GM23338 (cell line): ENCODE measurements at regions not wholly inside any gene's neighbourhood (a gene's known extent, or its start where the extent isn't known, plus 50 kb on each side); places are given as distances from the start of the nearest gene placed in this dataset.

Source experiments
- ATAC-seq: fragments of 200-7000 bp; cut with Tn5 transposase; 3 replicates; pipeline ENCODE4 v1.9.1; 2020
- DNase-seq: peaks from one replicate; pipeline ENCODE4 v3.0.0-alpha.2; 2015; ENCODE audit warnings: low spot score
- H2AFZ ChIP-seq: fragments of 200-600 bp; sonication (generic); 2 replicates; pipeline ENCODE4 v1.8.0; 2016; ENCODE audit warnings: antibody characterized with exemption, mild to moderate bottlenecking, moderate library complexity
- H3F3A ChIP-seq: fragments of 200-600 bp; sonication (generic); replicated peaks from 2 replicates; pipeline ENCODE4 v1.8.0; 2017; ENCODE audit warnings: antibody characterized with exemption, mixed run types, low read depth
- H3K27ac ChIP-seq: fragments of 200-600 bp; sonication (generic); 2 replicates; pipeline ENCODE4 v1.6.1; 2016; ENCODE audit warnings: low read depth
- H3K27me3 ChIP-seq: fragments of 200-600 bp; sonication (generic); 2 replicates; pipeline ENCODE4 v1.8.0; 2016; ENCODE audit warnings: mild to moderate bottlenecking, mixed run types, moderate library complexity; ENCODE audit not compliant: insufficient read depth
- H3K36me3 ChIP-seq: fragments of 200-600 bp; sonication (generic); 2 replicates; pipeline ENCODE4 v1.8.0; 2016; ENCODE audit warnings: mild to moderate bottlenecking; ENCODE audit not compliant: insufficient read depth
- H3K4me1 ChIP-seq: fragments of 200-600 bp; sonication (generic); 2 replicates; pipeline ENCODE4 v1.8.0; 2016; ENCODE audit warnings: mild to moderate bottlenecking, moderate library complexity; ENCODE audit not compliant: insufficient read depth
- H3K4me2 ChIP-seq: fragments of 200-600 bp; sonication (generic); 2 replicates; pipeline ENCODE4 v1.7.1; 2017; ENCODE audit warnings: mixed run types
- H3K4me3 ChIP-seq: fragments of 200-600 bp; sonication (generic); 2 replicates; pipeline ENCODE4 v1.6.1; 2016; ENCODE audit warnings: mixed run types
- H3K79me2 ChIP-seq: fragments of 200-600 bp; sonication (generic); replicated peaks from 2 replicates; pipeline ENCODE4 v1.8.0; 2017; ENCODE audit warnings: mild to moderate bottlenecking; ENCODE audit not compliant: insufficient read depth
- H3K9me2 ChIP-seq: fragments of 200-600 bp; sonication (generic); 2 replicates; pipeline ENCODE4 v1.8.0; 2017; ENCODE audit not compliant: insufficient read depth
- H4K20me1 ChIP-seq: fragments of 200-600 bp; sonication (generic); replicated peaks from 2 replicates; pipeline ENCODE4 v1.8.0; 2017; ENCODE audit warnings: mild to moderate bottlenecking; ENCODE audit not compliant: insufficient read depth
- H3K27ac Mint-ChIP-seq: 2 replicates; pipeline ENCODE4 v1.8.0; 2020; ENCODE audit warnings: inconsistent platforms, mild to moderate bottlenecking, moderate library complexity, mixed read lengths
- H3K27me3 Mint-ChIP-seq: 3 replicates; pipeline ENCODE4 v1.8.0; 2022; ENCODE audit warnings: low read depth, mild to moderate bottlenecking, moderate library complexity, mixed read lengths, inconsistent platforms; ENCODE audit not compliant: insufficient read depth, poor library complexity
- H3K36me3 Mint-ChIP-seq: 3 replicates; pipeline ENCODE4 v1.8.0; 2021; ENCODE audit warnings: low read depth, mild to moderate bottlenecking, inconsistent platforms, moderate library complexity, mixed read lengths
- H3K4me1 Mint-ChIP-seq: 3 replicates; pipeline ENCODE4 v1.8.0; 2020; ENCODE audit warnings: mild to moderate bottlenecking, inconsistent platforms, mixed read lengths
- H3K4me3 Mint-ChIP-seq: 3 replicates; pipeline ENCODE4 v1.8.0; 2021; ENCODE audit warnings: moderate library complexity, mild to moderate bottlenecking, inconsistent platforms, mixed read lengths
- H3K9me3 Mint-ChIP-seq: 3 replicates; pipeline ENCODE4 v1.8.0; 2020; ENCODE audit warnings: moderate library complexity, mild to moderate bottlenecking, inconsistent platforms, mixed read lengths
- CREB1 ChIP-seq: fragments of 250-450 bp; sonication (Bioruptor Pico); IDR thresholded peaks from 2 replicates; pipeline ENCODE4 v1.5.0; 2020; ENCODE audit warnings: low read depth, mild to moderate bottlenecking, moderate library complexity
- EZH2 ChIP-seq: fragments of 200-600 bp; sonication (generic); IDR thresholded peaks from one replicate; pipeline ENCODE4 v1.8.0; 2017; ENCODE audit warnings: antibody characterized with exemption, mild to moderate bottlenecking, low read depth; ENCODE audit not compliant: unreplicated experiment
- POLR2AphosphoS5 ChIP-seq: IDR thresholded peaks from 2 replicates; pipeline ENCODE4 v1.6.1; 2016; ENCODE audit warnings: antibody characterized with exemption, low read depth
- ZNF114 ChIP-seq: fragments of 250-450 bp; sonication (Bioruptor Pico); IDR thresholded peaks from 2 replicates; pipeline ENCODE4 v1.5.0; 2020; ENCODE audit warnings: mild to moderate bottlenecking, moderate library complexity
- ZNF331 ChIP-seq: fragments of 250-450 bp; sonication (Bioruptor Pico); IDR thresholded peaks from 2 replicates; pipeline ENCODE4 v1.5.0; 2020; ENCODE audit warnings: low read depth, mild to moderate bottlenecking, moderate library complexity
- TF ChIP-seq, protein P1 (sequence below): IDR thresholded peaks from 2 replicates; pipeline ENCODE4 v1.6.1; 2016; ENCODE audit warnings: antibody characterized with exemption
- TF ChIP-seq, protein P2 (sequence below): fragments of 250-450 bp; sonication (Bioruptor Pico); IDR thresholded peaks from 2 replicates; pipeline ENCODE4 v1.5.0; 2020; ENCODE audit warnings: mild to moderate bottlenecking, moderate library complexity

DNA sequence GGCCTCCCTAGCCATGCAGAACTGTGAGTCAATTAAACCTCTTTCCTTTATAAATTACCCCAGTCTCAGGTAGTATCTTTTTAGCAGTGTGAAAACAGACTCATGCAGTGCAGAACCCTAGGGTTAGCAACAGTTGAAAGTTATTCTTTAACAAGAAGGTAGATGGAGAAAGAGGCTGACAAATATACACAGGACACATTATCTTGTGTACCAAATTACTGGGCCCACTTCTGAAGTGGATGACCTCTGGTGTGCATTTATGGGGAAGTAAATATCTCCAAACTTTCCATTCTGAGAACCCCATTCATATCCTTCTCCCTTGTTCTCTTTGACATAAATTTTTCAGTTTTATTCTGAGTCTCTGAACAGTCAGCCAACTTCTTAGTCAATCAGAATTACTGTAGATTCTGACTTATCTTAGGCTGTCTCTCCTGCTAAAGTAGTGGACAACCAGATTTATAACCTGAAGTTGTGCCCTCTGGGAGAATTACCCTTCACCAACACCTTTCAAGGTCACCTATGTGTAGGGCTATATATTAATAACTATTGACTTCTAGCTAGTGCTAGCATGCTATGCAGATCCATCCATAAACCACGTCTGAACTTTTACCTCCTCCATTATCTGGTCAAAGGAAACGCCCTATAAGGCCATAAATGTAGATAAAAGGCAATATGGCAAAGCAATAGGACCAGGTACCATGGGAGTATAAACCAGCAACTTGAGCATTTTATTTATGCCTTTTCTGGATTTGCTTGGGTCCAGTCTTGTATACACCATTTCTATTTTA is 72.5 kb upstream of the TAB3 start:
- H3F3A ChIP-seq: no peaks in the 10 kb centered on the region
- H2AFZ ChIP-seq: no peak overlapping the region
- no peaks in the 10 kb centered on the region for H3K9me2 ChIP-seq
- H3K27me3 Mint-ChIP-seq: peaks cover 3% of the 10 kb centered on the region
- H3K36me3 Mint-ChIP-seq: no peaks in the 10 kb centered on the region
- no peaks in the 10 kb centered on the region for H3K36me3 ChIP-seq
- no peak for TF ChIP-seq EZH2
- TF ChIP-seq CREB1 (CRISPR knock-in tag): no peak
- TF ChIP-seq POLR2AphosphoS5: no peak
- no peak for TF ChIP-seq ZNF331 (CRISPR knock-in tag)
- no peak for TF ChIP-seq ZNF114
- H3K27me3 ChIP-seq: no peaks in the 10 kb centered on the region
- no peaks in the 10 kb centered on the region for H3K9me3 Mint-ChIP-seq
- H3K4me2 ChIP-seq: no peak overlapping the region
- H3K27ac ChIP-seq: no peak overlapping the region
- H3K27ac Mint-ChIP-seq: no peak overlapping the region
- no peak overlapping the region for H3K4me3 Mint-ChIP-seq
- H3K4me1 ChIP-seq: no peaks in the 10 kb centered on the region
- no peak overlapping the region for H3K4me3 ChIP-seq
- ATAC-seq (no peak), DNase-seq (no peak)
- no peaks in the 10 kb centered on the region for H4K20me1 ChIP-seq
- H3K79me2 ChIP-seq: no peaks in the 10 kb centered on the region
- H3K4me1 Mint-ChIP-seq: no peaks in the 10 kb centered on the region

DNA sequence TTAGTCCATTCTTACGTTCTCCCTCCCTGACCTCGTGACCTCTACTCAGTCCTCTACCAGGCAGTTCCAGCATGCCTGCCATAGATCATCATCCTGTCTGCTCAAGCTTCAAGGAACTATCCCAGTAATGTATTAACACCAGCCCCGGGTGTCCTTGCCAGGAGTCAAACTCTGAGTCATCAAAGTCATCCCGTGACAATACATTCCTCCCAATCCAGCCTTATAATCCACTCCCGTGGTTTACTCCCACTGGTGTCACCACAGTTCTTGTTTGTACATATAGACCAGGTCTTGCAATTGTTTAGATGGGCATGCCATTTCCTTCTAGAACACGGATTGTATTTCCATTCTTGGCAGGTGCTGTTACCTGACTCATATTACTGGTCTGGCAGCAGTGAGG is 68.7 kb upstream of the TAB3 start:
- H3K36me3 ChIP-seq: no peaks in the 10 kb centered on the region
- no peak for ATAC-seq
- no peak overlapping the region for H2AFZ ChIP-seq
- Mint-ChIP-seq H3K36me3 (no peaks in the 10 kb centered on the region), H3K4me3 (no peak overlapping the region), H3K27ac (no peak overlapping the region), H3K4me1 (no peaks in the 10 kb centered on the region), H3K27me3 (peaks cover 3% of the 10 kb centered on the region), H3K9me3 (no peaks in the 10 kb centered on the region)
- no peak overlapping the region for H3K4me2 ChIP-seq
- no peaks in the 10 kb centered on the region for H3F3A ChIP-seq
- H3K4me1 ChIP-seq: no peaks in the 10 kb centered on the region
- H3K4me3 ChIP-seq: no peak overlapping the region
- H3K9me2 ChIP-seq: no peaks in the 10 kb centered on the region
- TF ChIP-seq, protein P1, sequence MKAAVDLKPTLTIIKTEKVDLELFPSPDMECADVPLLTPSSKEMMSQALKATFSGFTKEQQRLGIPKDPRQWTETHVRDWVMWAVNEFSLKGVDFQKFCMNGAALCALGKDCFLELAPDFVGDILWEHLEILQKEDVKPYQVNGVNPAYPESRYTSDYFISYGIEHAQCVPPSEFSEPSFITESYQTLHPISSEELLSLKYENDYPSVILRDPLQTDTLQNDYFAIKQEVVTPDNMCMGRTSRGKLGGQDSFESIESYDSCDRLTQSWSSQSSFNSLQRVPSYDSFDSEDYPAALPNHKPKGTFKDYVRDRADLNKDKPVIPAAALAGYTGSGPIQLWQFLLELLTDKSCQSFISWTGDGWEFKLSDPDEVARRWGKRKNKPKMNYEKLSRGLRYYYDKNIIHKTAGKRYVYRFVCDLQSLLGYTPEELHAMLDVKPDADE: no peak
- no peaks in the 10 kb centered on the region for H3K27me3 ChIP-seq
- no peak for DNase-seq
- no peak overlapping the region for H3K27ac ChIP-seq
- no peaks in the 10 kb centered on the region for H4K20me1 ChIP-seq
- no peaks in the 10 kb centered on the region for H3K79me2 ChIP-seq

DNA sequence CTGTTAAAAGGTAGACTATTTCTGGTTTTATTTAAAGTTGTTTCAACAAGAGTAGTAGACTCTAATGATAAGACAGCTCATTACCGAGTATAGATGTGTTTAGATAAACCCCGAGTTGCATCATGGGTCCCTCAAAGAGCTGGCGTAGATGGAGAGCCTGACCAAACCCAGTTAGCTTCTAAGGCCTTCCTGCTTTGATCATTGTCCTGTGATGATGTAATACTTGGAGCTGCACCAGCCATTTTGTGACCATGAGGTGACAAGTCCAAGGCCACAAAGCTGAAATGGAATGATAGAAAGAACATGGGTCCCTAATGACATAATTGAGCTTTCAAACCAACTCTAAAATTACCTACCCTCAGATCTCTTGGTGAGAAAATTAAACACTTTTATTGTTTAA is 66.6 kb upstream of the TAB3 start:
- H3K4me3 ChIP-seq: no peak overlapping the region
- H3K4me1 Mint-ChIP-seq: no peaks in the 10 kb centered on the region
- no peak overlapping the region for H3K27ac Mint-ChIP-seq
- H3K27ac ChIP-seq: no peak overlapping the region
- no peak overlapping the region for H3K4me3 Mint-ChIP-seq
- peaks cover 3% of the 10 kb centered on the region for H3K27me3 Mint-ChIP-seq
- DNase-seq: no peak
- no peaks in the 10 kb centered on the region for H3K9me2 ChIP-seq
- ATAC-seq: no peak
- H3K27me3 ChIP-seq: no peaks in the 10 kb centered on the region
- no peaks in the 10 kb centered on the region for H3K79me2 ChIP-seq
- no peaks in the 10 kb centered on the region for H4K20me1 ChIP-seq
- H3K36me3 Mint-ChIP-seq: no peaks in the 10 kb centered on the region
- peaks cover 4% of the 10 kb centered on the region; the same call in 1 of the 3 replicates for H3K9me3 Mint-ChIP-seq
- no peaks in the 10 kb centered on the region for H3K4me1 ChIP-seq
- H3K4me2 ChIP-seq: no peak overlapping the region
- no peak overlapping the region for H2AFZ ChIP-seq
- H3K36me3 ChIP-seq: no peaks in the 10 kb centered on the region
- no peaks in the 10 kb centered on the region for H3F3A ChIP-seq
- TF ChIP-seq, protein P2, sequence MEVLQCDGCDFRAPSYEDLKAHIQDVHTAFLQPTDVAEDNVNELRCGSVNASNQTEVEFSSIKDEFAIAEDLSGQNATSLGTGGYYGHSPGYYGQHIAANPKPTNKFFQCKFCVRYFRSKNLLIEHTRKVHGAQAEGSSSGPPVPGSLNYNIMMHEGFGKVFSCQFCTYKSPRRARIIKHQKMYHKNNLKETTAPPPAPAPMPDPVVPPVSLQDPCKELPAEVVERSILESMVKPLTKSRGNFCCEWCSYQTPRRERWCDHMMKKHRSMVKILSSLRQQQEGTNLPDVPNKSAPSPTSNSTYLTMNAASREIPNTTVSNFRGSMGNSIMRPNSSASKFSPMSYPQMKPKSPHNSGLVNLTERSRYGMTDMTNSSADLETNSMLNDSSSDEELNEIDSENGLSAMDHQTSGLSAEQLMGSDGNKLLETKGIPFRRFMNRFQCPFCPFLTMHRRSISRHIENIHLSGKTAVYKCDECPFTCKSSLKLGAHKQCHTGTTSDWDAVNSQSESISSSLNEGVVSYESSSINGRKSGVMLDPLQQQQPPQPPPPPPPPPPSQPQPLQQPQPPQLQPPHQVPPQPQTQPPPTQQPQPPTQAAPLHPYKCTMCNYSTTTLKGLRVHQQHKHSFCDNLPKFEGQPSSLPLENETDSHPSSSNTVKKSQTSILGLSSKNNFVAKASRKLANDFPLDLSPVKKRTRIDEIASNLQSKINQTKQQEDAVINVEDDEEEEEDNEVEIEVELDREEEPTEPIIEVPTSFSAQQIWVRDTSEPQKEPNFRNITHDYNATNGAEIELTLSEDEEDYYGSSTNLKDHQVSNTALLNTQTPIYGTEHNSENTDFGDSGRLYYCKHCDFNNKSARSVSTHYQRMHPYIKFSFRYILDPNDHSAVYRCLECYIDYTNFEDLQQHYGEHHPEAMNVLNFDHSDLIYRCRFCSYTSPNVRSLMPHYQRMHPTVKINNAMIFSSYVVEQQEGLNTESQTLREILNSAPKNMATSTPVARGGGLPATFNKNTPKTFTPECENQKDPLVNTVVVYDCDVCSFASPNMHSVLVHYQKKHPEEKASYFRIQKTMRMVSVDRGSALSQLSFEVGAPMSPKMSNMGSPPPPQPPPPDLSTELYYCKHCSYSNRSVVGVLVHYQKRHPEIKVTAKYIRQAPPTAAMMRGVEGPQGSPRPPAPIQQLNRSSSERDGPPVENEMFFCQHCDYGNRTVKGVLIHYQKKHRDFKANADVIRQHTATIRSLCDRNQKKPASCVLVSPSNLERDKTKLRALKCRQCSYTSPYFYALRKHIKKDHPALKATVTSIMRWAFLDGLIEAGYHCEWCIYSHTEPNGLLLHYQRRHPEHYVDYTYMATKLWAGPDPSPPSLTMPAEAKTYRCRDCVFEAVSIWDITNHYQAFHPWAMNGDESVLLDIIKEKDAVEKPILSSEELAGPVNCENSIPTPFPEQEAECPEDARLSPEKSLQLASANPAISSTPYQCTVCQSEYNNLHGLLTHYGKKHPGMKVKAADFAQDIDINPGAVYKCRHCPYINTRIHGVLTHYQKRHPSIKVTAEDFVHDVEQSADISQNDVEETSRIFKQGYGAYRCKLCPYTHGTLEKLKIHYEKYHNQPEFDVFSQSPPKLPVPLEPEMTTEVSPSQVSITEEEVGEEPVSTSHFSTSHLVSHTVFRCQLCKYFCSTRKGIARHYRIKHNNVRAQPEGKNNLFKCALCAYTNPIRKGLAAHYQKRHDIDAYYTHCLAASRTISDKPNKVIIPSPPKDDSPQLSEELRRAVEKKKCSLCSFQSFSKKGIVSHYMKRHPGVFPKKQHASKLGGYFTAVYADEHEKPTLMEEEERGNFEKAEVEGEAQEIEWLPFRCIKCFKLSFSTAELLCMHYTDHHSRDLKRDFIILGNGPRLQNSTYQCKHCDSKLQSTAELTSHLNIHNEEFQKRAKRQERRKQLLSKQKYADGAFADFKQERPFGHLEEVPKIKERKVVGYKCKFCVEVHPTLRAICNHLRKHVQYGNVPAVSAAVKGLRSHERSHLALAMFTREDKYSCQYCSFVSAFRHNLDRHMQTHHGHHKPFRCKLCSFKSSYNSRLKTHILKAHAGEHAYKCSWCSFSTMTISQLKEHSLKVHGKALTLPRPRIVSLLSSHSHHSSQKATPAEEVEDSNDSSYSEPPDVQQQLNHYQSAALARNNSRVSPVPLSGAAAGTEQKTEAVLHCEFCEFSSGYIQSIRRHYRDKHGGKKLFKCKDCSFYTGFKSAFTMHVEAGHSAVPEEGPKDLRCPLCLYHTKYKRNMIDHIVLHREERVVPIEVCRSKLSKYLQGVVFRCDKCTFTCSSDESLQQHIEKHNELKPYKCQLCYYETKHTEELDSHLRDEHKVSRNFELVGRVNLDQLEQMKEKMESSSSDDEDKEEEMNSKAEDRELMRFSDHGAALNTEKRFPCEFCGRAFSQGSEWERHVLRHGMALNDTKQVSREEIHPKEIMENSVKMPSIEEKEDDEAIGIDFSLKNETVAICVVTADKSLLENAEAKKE (CRISPR knock-in tag): no peak
- TF ChIP-seq, protein P1: no peak
